ENCODE measurements at regions not wholly inside any gene's neighbourhood (a gene's known extent, or its start where the extent isn't known, plus 50 kb on each side); places are given as distances from the start of the nearest gene placed in this dataset.

- TF ChIP-seq ZFP90 (CRISPR knock-in tag; IDR thresholded peaks at IDR 0.05; ENCODE audit: borderline replicate concordance) (peak; percentile 72; the same call in 1 of the 2 replicates), MAFK (conservative IDR thresholded peaks at IDR 0.05 in 1 of 2, IDR thresholded peaks at IDR 0.05 in 1 of 2; ENCODE audit: low read length in 2 of 2) (no peak), NRL (CRISPR knock-in tag; IDR thresholded peaks at IDR 0.05; ENCODE audit: borderline replicate concordance) (peak; percentile 73), ZNF607 (CRISPR knock-in tag; IDR thresholded peaks at IDR 0.05; ENCODE audit: borderline replicate concordance) (peak; percentile 52; the same call in 1 of the 2 replicates), GFI1 (CRISPR knock-in tag; IDR thresholded peaks at IDR 0.05; ENCODE audit: borderline replicate concordance) (peak; percentile 46; the same call in 1 of the 2 replicates), SETDB1 (CRISPR knock-in tag; IDR thresholded peaks at IDR 0.05; ENCODE audit: borderline replicate concordance) (no peak), ZNF687 (CRISPR knock-in tag; IDR thresholded peaks at IDR 0.05) (peak; percentile 96), ZNF383 (CRISPR knock-in tag; IDR thresholded peaks at IDR 0.05; ENCODE audit: borderline replicate concordance) (peak; percentile 62; the same call in 1 of the 2 replicates), ZNF609 (CRISPR knock-in tag; IDR thresholded peaks at IDR 0.05; ENCODE audit: borderline replicate concordance) (0 out of 2 replicates have a peak, but pooled peaks have one; percentile 68), HDAC1 (CRISPR knock-in tag; IDR thresholded peaks at IDR 0.05) (peak; percentile 56; the same call in 1 of the 2 replicates), PHF8 (CRISPR knock-in tag; IDR thresholded peaks at IDR 0.05) (peak; percentile 62), KMT2B (CRISPR knock-in tag; IDR thresholded peaks at IDR 0.05) (peak; percentile 49; the same call in 1 of the 2 replicates), FOXO1 (CRISPR knock-in tag; IDR thresholded peaks at IDR 0.05) (peak; percentile 47), HNF1A (IDR thresholded peaks at IDR 0.05; ENCODE audit: low read depth) (peak; percentile 86), HNF1A (CRISPR knock-in tag; IDR thresholded peaks at IDR 0.05; ENCODE audit: borderline replicate concordance) (peak; percentile 89), NR2C2 (CRISPR knock-in tag; IDR thresholded peaks at IDR 0.05; ENCODE audit: borderline replicate concordance) (peak; percentile 41; the same call in 1 of the 2 replicates)
Measured at GRCh38 chr18:22001912-22002487, 167.4 kb upstream of the GATA6 start (continued).
